ENCODE measurements at regions not wholly inside any gene's neighbourhood (a gene's known extent, or its start where the extent isn't known, plus 50 kb on each side); places are given as distances from the start of the nearest gene placed in this dataset.

DNA sequence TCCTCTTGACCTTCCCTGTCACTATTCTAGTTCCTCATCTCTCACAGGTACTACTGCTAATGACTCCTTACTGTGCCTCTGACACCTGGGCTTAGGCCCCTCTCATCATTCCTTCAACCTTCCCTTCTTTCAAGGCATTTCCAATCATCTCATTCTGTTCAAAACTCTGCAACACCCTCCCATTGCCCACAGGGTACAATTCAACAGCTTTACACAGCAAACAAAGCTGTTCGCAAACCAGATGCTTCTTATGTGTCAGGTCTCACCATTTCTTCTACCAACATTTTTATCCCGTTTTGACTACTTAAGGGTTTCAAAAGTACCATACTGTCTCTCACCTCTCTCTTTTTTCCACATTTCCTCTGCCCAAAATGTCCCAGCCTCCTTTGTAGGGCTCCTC, 84.4 kb upstream of the ID4 start (continued):
- TF ChIP-seq, protein P1, sequence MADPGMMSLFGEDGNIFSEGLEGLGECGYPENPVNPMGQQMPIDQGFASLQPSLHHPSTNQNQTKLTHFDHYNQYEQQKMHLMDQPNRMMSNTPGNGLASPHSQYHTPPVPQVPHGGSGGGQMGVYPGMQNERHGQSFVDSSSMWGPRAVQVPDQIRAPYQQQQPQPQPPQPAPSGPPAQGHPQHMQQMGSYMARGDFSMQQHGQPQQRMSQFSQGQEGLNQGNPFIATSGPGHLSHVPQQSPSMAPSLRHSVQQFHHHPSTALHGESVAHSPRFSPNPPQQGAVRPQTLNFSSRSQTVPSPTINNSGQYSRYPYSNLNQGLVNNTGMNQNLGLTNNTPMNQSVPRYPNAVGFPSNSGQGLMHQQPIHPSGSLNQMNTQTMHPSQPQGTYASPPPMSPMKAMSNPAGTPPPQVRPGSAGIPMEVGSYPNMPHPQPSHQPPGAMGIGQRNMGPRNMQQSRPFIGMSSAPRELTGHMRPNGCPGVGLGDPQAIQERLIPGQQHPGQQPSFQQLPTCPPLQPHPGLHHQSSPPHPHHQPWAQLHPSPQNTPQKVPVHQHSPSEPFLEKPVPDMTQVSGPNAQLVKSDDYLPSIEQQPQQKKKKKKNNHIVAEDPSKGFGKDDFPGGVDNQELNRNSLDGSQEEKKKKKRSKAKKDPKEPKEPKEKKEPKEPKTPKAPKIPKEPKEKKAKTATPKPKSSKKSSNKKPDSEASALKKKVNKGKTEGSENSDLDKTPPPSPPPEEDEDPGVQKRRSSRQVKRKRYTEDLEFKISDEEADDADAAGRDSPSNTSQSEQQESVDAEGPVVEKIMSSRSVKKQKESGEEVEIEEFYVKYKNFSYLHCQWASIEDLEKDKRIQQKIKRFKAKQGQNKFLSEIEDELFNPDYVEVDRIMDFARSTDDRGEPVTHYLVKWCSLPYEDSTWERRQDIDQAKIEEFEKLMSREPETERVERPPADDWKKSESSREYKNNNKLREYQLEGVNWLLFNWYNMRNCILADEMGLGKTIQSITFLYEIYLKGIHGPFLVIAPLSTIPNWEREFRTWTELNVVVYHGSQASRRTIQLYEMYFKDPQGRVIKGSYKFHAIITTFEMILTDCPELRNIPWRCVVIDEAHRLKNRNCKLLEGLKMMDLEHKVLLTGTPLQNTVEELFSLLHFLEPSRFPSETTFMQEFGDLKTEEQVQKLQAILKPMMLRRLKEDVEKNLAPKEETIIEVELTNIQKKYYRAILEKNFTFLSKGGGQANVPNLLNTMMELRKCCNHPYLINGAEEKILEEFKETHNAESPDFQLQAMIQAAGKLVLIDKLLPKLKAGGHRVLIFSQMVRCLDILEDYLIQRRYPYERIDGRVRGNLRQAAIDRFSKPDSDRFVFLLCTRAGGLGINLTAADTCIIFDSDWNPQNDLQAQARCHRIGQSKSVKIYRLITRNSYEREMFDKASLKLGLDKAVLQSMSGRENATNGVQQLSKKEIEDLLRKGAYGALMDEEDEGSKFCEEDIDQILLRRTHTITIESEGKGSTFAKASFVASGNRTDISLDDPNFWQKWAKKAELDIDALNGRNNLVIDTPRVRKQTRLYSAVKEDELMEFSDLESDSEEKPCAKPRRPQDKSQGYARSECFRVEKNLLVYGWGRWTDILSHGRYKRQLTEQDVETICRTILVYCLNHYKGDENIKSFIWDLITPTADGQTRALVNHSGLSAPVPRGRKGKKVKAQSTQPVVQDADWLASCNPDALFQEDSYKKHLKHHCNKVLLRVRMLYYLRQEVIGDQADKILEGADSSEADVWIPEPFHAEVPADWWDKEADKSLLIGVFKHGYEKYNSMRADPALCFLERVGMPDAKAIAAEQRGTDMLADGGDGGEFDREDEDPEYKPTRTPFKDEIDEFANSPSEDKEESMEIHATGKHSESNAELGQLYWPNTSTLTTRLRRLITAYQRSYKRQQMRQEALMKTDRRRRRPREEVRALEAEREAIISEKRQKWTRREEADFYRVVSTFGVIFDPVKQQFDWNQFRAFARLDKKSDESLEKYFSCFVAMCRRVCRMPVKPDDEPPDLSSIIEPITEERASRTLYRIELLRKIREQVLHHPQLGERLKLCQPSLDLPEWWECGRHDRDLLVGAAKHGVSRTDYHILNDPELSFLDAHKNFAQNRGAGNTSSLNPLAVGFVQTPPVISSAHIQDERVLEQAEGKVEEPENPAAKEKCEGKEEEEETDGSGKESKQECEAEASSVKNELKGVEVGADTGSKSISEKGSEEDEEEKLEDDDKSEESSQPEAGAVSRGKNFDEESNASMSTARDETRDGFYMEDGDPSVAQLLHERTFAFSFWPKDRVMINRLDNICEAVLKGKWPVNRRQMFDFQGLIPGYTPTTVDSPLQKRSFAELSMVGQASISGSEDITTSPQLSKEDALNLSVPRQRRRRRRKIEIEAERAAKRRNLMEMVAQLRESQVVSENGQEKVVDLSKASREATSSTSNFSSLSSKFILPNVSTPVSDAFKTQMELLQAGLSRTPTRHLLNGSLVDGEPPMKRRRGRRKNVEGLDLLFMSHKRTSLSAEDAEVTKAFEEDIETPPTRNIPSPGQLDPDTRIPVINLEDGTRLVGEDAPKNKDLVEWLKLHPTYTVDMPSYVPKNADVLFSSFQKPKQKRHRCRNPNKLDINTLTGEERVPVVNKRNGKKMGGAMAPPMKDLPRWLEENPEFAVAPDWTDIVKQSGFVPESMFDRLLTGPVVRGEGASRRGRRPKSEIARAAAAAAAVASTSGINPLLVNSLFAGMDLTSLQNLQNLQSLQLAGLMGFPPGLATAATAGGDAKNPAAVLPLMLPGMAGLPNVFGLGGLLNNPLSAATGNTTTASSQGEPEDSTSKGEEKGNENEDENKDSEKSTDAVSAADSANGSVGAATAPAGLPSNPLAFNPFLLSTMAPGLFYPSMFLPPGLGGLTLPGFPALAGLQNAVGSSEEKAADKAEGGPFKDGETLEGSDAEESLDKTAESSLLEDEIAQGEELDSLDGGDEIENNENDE (IDR thresholded peaks at IDR 0.05; ENCODE audit: insufficient replicate concordance, low read length): no peak
- no peak for TF ChIP-seq GABPA (IDR thresholded peaks at IDR 0.05; ENCODE audit: borderline replicate concordance, insufficient read depth, low read length)
- no peak for TF ChIP-seq CHD1 (IDR thresholded peaks at IDR 0.05; ENCODE audit: low read depth, low read length)
- TF ChIP-seq, protein P2, sequence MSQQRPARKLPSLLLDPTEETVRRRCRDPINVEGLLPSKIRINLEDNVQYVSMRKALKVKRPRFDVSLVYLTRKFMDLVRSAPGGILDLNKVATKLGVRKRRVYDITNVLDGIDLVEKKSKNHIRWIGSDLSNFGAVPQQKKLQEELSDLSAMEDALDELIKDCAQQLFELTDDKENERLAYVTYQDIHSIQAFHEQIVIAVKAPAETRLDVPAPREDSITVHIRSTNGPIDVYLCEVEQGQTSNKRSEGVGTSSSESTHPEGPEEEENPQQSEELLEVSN (IDR thresholded peaks at IDR 0.05): no peak
- no peak for TF ChIP-seq JUN (IDR thresholded peaks at IDR 0.05; ENCODE audit: low read depth, low read length)
- no peak for TF ChIP-seq RNF2 (IDR thresholded peaks at IDR 0.05; ENCODE audit: borderline replicate concordance, low read depth, low read length, missing control alignments, poor library complexity, severe bottlenecking)
- TF ChIP-seq BCL11A (IDR thresholded peaks at IDR 0.05; ENCODE audit: low read depth in 2 of 2, low read length in 2 of 2): no peak
- TF ChIP-seq SP2 (IDR thresholded peaks at IDR 0.05; ENCODE audit: low read length): no peak
- TF ChIP-seq, protein P3, sequence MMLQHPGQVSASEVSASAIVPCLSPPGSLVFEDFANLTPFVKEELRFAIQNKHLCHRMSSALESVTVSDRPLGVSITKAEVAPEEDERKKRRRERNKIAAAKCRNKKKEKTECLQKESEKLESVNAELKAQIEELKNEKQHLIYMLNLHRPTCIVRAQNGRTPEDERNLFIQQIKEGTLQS (IDR thresholded peaks at IDR 0.05; ENCODE audit: insufficient read depth, low read depth, low read length): no peak
- TF ChIP-seq MAFK (IDR thresholded peaks at IDR 0.05; ENCODE audit: low read depth, low read length): no peak
- TF ChIP-seq EGR1 (IDR thresholded peaks at IDR 0.05; ENCODE audit: borderline replicate concordance, low read depth, low read length): no peak

All from H1 (cell line).